ENCODE measurements at regions not wholly inside any gene's neighbourhood (a gene's known extent, or its start where the extent isn't known, plus 50 kb on each side); places are given as distances from the start of the nearest gene placed in this dataset.
"Not testable (repeated sequence)": the region's sequence is repeated elsewhere in the genome, so short reads cannot be mapped to it uniquely, and the experiment has no call there.

DNA sequence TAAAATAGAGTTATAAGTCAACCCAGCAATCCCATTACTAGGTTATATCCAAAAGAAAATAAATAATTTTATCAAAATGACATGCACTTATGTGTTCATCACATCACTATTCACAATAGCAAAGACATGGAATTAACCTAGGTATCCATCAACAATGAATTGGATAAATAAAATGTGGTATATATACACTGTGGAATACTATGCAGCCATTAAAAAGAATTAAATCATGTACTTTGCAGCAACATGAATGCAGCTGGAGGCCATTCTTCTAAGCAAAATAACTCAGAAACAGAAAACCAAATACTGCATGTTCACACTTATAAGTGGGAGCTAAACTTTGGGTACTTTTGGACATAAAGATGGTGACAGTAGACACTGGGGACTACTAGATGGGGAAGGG lies 626.0 kb downstream of the ADCYAP1 start:
- DNase-seq (ENCODE audit: low read depth in 2 of 3, low spot score in 2 of 3), result no peak

DNA sequence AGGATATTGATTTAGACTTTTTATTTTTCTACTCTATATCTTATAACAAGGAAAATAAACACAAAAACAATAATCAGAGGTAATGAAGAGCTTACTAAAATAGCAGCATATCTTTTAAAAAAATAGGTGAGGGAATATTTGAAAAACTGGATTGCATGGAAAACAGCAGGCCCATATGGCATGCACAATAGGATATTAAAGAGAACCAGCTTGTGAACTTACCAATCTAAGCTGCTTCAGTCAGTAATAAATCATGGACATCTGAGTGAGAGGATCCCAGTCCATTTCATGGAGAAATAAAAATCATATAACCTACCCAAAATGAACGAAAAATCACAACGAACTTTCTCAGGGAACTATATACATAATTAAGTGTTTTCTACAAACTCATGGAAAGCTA lies 634.6 kb downstream of the ADCYAP1 start:
- DNase-seq (ENCODE audit: low read depth in 2 of 3, low spot score in 2 of 3), result no peak

DNA sequence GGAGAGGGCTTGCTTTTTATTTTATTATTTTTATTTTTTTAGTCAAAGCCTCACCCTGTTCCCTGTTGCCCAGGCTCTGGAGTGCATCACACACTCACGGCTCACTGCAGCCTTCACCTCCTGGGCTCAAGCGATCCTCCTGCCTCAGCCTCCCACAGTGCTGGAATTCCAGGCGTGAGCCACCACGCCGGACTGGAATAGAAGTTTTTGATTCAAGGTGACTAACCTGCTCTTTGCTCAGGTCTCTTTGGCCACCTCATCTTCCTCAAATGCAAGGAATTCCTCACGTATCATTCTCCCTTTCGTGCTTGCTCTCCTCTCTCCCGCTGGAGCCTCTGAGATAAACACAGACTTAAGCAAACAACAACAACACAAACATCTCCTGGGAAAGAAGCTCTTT lies 636.8 kb downstream of the ADCYAP1 start:
- DNase-seq (ENCODE audit: low read depth in 2 of 3, low spot score in 2 of 3), result no peak

DNA sequence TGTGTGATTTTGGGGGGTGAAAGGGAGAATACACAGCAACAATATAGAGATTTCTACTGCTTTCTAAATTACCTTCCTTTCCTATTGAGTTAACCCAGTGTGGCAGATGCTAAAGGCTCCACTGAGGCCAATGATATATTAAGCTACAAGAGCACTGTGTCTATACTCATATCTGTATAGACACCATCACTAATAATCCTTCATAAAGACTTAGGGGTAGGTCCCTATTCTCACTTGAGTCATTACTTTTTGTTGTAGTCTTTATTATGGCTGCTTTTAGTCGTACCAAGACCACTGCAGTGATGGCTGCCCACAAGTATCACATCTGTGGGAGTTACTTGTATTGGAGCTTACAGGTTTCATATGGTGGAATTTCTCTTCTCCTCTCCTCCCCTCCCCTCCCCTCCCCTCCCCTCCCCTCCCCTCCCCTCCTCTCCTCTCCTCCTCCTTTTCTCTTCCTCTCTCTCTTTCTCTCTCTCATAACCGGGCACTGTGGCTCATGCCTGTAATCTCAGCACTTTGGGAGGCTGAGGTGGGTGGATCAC lies 637.6 kb downstream of the ADCYAP1 start:
- DNase-seq (ENCODE audit: low read depth in 2 of 3, low spot score in 2 of 3), result no peak

DNA sequence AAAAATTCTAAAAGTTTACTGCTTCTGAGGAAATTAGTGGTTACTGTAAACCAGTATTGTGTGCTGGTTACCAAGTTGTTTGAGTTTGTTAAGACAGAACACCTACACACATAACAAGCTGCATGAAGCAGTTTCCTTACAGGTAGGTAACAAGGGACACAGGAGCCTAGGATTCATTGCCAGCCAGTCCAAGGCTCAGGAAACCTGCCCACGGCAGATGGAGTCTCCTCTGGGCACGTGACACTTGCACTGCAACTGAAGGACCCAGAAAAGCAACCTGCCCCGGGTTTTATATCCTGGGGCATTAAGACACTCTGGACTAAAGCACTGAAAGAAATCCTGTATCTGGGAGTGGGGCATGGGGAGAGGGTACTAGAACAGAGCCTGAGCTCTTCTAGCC lies 639.3 kb downstream of the ADCYAP1 start:
- no peak for DNase-seq (ENCODE audit: low read depth in 2 of 3, low spot score in 2 of 3)

DNA sequence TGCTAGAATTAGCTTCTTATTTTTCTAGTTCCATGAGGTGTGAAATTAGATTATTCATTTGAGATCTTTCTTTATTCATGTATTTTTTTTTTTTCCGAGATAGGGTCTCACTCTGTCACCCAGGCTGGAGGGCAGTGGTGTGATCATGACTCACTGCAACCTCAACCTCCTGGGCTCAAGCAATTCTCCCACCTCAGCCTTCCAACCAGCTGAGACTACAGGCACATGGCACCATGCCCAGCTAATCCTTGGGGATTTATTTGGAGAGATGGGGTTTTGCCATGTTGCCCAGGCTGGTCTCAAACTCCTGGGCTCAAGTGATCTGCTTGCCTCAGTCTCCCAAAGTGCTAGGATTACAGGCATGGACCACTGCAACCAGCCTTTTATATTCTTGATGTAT lies 653.0 kb downstream of the ADCYAP1 start:
- DNase-seq (ENCODE audit: low read depth in 2 of 3, low spot score in 2 of 3), result not testable (repeated sequence)

DNA sequence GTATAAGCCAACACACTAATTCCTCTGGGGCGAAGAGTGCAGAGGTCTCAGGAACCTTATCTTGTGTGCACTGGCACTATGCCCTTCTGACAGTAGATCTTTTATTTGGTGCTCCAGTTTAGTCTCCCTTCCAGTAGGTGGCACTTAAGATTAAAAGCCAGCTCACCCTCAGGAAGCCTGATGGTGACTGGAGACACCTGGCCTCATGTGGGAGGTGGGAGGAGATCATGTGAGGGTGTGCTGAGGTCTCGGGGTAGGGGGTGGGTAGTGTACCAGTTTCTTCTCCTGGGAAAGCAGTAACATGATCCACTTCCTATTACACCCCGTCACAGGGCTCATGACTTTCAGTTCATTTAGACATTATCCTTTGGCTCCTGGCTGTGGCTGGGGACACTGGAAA lies 654.9 kb downstream of the ADCYAP1 start:
- DNase-seq (ENCODE audit: low read depth in 2 of 3, low spot score in 2 of 3), result no peak

DNA sequence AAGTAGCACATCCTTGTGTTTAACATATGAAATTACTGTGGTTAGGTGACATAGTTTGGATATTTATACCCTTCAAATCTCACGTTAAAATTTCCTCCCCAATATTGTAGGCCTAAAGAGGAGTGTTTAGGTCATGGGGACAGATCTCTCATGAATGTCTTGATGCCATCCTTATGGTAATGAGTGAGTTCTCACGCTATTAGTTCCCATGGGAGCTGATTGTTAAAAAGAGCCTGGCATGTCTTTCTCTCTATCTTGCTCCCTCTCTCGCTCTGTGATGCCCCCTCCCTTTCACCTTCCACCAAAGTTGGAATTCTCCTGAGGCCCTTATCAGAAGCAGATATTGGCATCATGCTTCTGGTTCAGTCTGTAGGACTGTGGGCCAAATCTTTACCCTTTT lies 660.1 kb downstream of the ADCYAP1 start:
- no peak for DNase-seq (ENCODE audit: low read depth in 2 of 3, low spot score in 2 of 3)

DNA sequence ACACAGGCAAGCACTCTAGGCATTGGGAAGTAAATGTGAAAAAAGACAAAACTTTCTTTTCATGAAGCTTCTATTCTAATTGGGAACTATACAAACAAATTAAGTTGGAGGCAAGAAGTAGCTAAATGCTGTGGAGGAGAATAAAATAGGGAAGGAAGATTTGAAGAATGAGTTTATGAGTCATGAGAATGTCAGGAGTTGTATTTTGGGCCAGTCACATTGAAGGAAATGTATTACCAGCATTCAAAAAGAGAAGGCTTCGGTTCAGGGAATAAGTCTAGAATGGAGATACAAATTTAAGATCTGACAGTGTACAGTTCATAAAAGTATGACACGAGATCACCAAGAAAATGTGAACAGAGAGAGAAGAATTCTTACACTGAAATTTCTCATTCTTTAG lies 666.5 kb downstream of the ADCYAP1 start:
- no peak for DNase-seq (ENCODE audit: low read depth in 2 of 3, low spot score in 2 of 3)

DNA sequence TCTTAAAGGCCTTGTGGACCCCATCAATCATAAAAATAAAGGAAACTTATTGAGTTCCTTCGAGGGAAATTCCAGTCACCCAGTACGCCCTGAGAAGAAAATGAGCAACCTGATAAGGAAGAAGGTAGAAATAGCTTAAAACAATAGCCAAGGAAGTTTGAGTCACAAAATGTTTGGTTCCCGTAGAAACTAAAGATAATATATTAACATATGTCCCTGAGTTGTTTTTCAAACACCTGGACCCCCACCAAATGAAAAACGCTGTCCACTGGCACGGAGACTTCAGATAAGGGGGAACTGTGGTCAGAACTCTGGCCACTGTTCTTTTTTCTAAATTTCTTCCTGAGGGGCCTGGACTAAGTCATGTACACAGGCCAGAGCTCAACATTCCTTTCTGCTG lies 669.1 kb downstream of the ADCYAP1 start:
- no peak for DNase-seq (ENCODE audit: low read depth in 2 of 3, low spot score in 2 of 3)

DNA sequence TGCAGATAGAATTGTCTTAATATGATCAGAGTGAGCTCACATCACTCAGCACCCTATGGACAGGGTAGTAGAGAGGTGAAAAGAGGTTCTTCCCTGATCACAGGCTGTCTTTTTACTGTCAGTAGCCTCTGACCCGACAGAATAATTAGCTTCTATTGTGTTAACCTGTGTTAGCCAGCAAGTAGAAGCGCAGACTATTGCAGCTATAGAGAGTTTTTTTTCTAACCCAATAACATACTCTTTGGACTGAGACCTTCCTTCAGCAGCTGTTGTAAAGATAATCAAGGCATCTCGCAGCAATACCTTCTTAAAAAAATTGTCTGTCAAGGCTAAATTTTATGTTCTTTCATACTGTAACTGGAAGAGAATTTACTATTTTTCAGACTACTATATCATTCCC lies 670.4 kb downstream of the ADCYAP1 start:
- no peak for DNase-seq (ENCODE audit: low read depth in 2 of 3, low spot score in 2 of 3)

DNA sequence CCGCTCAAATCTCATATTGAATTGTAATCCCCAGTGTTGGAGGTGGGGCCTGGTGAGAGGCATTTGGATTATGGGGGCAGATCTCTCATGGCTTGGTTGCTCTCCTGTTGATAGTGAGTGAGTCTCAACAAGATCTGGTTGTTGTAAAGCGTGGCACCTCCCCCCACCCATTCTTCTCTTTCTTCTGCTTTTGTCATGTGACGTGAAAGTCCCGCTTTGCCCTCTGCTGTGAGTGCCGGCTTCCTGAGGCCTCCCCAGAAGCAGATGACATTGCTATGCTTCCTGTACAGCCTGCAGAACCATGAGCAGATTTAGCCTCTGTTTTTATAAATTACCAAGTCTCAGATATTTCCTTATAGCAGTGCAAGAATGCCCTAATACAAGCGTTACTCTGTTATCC lies 673.8 kb downstream of the ADCYAP1 start:
- no peak for DNase-seq (ENCODE audit: low read depth in 2 of 3, low spot score in 2 of 3)

DNA sequence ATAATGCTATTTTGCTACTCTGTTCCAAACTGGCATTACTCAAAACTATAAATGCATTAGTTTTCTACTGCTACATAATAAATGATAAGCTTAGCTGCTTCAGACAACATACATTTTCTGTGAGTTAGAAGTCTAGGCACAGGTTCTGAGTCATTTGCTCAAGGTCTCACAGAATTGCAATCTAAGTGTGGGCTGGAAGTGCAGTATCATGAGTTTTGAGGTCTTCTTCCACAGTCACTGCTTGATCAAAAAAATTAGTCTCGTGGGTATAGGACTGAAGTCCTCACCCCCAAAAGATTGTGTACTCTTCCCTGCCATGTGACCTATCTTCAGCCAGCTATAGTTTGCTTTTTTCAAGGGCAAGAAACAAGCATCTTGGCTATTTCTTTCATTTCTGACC lies 676.9 kb downstream of the ADCYAP1 start:
- DNase-seq (ENCODE audit: low read depth in 2 of 3, low spot score in 2 of 3), result no peak

DNA sequence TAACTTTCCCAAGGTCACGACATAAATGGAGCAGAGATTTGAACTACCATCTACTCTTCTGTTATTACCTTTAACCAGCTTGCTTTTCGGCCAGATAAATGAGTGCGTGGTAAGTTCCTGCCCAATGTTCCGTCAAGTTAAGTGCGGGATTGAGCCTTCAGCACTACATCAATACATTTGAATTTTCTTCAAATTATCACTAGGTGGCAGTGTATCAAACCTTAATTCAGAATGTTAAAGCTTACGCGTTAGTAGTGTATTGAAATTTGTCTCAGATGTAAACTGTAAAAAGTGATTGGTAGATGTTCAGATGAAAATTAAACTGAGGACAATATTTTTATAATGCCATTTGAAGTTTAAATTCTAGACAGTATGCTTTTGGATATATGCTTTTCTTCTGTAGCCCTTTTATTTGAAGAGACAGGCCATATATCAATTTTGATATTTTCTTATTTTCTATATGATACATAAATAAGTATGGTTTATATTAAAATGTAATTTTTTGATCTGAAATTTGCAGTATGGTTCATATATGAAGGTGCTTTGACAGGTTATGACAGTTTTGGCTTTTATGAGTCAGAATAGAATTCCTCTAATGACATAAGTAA lies 681.3 kb downstream of the ADCYAP1 start:
- DNase-seq (ENCODE audit: low read depth in 2 of 3, low spot score in 2 of 3), result no peak

DNA sequence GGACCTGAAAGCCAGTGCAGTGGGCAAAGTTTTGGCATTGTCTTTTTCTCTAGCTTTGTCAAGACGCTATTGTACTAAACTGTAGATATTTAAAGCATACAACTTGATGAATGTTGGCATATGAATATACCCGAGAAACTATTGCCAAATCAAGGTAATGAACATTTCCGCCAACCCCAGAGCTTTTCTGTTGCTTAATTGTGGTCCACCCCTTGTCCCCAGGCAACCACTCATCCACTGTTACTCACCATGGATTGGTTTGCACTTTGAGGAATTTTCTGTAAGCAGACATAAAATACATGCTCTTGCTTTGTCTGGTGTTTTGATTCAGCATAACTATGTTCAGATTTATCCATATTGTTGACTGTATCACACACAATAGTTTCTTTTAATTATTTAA lies 688.4 kb downstream of the ADCYAP1 start:
- no peak for DNase-seq (ENCODE audit: low read depth in 2 of 3, low spot score in 2 of 3)

DNA sequence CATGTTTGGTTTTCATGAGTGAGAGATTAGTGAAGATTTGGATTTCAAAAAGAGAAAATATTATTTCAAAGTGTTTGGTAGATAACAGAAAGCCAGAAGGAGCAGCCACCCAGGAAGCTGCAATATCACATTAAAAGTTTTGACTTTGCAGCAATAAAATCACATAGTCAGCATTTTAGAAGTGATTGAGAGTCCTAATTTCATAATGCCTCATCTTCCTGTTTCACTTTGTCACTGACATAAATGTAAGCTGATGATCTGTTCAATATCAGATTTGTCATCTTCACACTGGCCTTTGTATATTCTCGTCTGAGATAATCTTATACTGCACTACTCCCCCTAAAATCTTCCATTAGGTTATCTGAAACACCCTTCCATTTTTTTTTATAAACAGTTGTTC lies 690.5 kb downstream of the ADCYAP1 start:
- no peak for DNase-seq (ENCODE audit: low read depth in 2 of 3, low spot score in 2 of 3)

DNA sequence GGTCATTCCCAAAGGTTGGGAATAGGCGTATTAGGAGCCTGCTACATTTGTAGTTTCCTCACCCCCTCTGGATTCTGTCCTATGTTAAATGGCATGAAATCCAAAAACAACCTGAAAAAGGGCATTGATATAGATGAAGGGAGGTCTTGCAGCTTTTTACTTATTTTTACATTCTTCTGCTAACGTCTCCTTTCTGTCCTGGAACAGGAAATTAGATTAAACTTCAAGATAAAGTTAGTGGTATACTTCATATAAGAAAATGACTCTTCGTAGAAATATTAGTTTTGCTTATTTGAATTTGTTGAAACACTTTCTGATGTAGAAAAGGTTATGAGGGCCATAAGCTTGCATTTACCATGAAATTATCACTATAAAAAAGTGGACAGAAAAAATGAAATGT lies 694.5 kb downstream of the ADCYAP1 start:
- DNase-seq (ENCODE audit: low read depth in 2 of 3, low spot score in 2 of 3), result no peak

DNA sequence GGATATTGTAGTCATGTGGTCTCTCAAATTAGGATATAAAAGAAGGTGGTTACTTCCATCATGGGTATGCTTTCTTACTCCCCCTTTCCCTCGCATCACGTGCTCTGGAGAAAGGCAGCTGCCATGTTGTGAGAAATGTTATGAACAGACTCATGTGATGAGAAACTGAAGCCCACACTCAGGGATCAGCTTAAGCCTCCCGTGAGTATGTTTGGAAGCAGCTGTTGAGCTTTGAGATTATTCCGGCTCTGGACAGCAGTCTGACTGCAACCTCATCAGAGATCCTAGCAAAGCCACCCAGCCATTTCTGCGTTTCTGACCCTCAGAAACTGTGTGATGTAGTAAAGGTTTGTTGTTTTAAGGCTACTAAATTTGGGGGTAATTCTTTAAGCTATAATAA lies 700.1 kb downstream of the ADCYAP1 start:
- DNase-seq (ENCODE audit: low read depth in 2 of 3, low spot score in 2 of 3), result no peak

DNA sequence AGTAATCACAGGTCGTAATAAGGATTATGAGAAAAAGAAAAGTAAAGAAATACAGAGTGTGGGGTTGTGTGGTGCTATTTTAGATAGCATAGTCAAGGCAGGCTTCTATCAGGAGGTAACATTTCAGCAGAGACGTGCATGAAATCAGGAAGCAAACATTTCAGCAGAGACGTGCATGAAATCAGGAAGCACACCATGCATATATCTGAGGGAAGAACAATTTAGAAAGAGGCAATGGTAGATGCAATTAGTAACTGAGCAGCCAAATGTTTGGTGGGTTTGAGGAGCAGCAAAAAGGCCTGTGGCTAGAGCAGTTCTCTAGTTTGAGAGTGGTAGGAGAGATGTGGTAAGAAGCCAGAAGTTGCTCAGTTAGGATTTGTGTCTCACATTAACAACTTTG lies 713.7 kb downstream of the ADCYAP1 start:
- no peak for DNase-seq (ENCODE audit: low read depth in 2 of 3, low spot score in 2 of 3)

DNA sequence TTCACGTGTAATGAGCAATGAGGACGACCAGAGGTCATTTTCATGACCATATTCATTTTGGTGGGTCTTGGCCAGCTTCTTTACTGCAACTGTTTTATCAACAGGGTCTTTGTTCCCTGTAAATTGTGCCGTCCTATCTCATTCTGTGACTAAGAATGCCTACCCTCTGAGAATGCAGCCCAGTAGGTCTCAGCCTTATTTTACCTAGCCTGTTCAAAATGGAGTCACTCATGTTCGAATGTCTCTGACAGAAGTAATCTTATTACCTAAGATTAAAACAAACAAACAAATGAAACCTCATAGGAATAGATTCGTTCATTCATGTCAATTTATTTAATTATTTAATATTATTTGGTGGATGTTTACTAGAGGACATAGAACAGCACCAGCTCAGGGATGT lies 714.8 kb downstream of the ADCYAP1 start:
- no peak for DNase-seq (ENCODE audit: low read depth in 2 of 3, low spot score in 2 of 3)

DNA sequence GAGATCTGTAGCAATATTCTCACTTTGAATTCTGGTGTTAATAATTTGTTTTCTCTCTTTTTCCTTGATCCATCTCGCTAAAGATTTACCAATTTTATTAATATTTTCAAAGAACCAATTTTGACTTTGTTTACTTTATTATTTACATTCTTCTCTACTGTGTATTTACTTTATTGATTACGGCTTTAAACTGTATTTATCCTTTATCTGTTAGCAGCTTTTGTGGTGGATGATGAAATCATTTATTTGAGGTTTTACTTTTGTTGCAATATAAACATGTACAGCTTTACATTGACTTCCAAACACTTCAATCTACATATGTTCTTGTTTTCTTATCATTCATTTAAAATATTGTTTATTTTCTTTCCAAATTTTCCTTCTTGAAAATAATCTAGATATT lies 719.9 kb downstream of the ADCYAP1 start:
- no peak for DNase-seq (ENCODE audit: low read depth in 2 of 3, low spot score in 2 of 3)

DNA sequence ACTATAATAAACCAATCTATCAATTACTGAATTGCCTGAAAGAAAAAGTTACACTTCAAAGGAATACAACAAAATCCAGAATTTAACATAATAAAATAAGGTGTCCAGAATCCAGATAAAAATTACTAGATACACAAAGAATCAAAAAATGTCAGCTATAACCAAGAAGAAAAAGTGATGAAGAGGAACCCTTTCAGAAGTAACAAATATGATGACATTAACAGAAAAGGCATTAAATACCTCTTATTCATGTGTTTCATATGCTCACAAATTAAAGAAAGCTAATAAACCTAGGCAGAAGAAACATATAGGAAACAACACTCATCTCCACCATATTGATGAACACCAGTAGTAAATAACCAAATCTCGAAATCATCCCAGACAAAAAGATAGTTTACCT lies 722.8 kb downstream of the ADCYAP1 start:
- no peak for DNase-seq (ENCODE audit: low read depth in 2 of 3, low spot score in 2 of 3)

DNA sequence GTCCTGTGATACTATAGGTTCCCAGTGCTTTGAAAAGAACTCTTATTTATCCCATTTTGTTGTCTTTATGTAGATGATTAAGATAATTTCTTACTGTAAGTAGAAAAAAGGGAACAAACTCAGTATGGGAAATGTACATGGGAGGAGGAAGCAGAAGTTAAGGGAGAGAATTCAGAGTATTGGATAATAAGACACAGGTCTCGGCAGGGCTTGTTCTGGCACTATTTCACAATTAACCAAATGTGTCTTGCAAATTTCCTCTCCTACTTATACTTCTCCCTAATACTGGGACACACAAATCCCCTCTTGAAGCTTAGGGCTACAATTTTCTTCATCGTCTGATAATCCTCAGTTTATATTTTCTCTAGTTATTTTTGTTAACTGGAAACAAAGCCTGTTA lies 744.0 kb downstream of the ADCYAP1 start:
- no peak for DNase-seq (ENCODE audit: low read depth in 2 of 3, low spot score in 2 of 3)

DNA sequence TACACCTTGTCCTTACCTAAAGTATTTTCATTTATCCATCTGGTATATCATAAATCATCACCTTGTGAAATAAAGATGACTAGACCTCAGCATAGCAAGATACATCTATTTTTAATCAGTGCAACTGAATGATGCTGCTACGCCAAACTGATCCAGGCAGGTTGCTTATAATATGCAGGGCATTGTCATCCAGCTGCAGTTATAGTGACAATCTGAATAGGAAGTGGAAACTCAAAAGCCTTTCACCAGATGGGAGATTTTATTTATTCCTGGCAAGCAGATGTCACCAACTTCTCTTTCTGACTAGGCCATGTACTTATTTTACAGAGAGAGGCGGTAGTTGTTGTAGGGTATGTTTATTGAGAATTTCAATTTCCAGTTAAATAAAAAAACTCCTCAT lies 747.3 kb downstream of the ADCYAP1 start:
- no peak for DNase-seq (ENCODE audit: low read depth in 2 of 3, low spot score in 2 of 3)

All from activated CD8-positive, alpha-beta memory T cell treated with anti-CD3 and anti-CD28 coated beads for 48 hours (primary cell).